GM12865 (cell line): ENCODE measurements at regions not wholly inside any gene's neighbourhood (a gene's known extent, or its start where the extent isn't known, plus 50 kb on each side); places are given as distances from the start of the nearest gene placed in this dataset.
A peak's percentile ranks its signal among the peaks of the same experiment; 100 is the strongest.

Source experiments
- DNase-seq: peaks from one replicate; pipeline ENCODE4 v3.0.0; 2010; ENCODE audit warnings: low read depth
- H3K4me3 ChIP-seq: 2 replicates; pipeline ENCODE4 v1.5.1; 2011; ENCODE audit warnings: mild to moderate bottlenecking, low read depth, low read length, control low read depth
- TF ChIP-seq, protein P1 (sequence below): IDR thresholded peaks from 2 replicates; pipeline ENCODE4 v1.5.1; 2011; ENCODE audit warnings: low read length, control low read depth, low read depth, inconsistent platforms; ENCODE audit not compliant: insufficient read depth; ENCODE audit errors: missing control alignments

DNA sequence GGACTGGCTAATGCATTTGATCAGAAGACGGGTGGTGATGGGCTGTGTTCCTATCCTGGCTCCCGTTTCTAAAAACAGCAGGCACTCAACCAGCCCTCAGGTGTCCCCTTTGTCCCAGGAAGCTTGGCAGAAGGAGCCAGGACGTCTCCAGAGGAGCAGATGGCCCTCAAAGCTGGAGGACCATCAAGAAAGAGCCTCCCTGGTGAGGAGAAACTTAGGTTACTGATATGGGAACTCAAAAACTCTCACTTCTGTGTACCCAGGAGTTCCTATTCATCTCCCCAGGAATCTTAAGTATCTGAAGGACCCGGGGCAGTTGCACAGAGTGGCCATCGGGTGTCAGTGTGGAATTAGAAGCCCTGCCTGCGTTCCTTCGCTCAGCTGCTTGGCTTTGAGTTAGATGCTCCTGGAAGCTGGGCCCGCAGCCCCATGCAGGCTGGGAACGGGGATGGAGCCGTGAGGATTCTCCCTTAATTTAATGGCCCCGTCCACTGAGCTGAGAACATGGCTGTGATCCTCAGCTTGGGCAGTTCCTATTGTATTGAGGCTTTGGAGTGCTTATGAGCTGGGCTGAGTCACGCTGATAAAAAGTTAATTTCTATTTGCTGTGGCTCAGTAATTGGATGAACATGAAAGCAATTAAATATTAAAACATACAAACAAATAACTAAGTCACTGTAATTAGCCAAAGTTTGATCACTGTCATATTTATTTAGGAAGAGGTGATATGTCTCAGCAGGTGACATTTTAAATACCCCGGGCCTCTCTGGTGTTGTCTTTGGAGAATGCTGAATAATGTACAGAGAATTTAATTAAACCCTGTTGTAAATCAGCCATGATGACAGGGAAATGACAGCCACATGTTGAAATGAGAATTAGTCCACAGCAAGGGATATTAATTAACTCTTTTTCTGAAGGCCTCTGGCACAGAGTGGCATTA is 402.1 kb downstream of the SEC14L1 start:
- TF ChIP-seq, protein P1, sequence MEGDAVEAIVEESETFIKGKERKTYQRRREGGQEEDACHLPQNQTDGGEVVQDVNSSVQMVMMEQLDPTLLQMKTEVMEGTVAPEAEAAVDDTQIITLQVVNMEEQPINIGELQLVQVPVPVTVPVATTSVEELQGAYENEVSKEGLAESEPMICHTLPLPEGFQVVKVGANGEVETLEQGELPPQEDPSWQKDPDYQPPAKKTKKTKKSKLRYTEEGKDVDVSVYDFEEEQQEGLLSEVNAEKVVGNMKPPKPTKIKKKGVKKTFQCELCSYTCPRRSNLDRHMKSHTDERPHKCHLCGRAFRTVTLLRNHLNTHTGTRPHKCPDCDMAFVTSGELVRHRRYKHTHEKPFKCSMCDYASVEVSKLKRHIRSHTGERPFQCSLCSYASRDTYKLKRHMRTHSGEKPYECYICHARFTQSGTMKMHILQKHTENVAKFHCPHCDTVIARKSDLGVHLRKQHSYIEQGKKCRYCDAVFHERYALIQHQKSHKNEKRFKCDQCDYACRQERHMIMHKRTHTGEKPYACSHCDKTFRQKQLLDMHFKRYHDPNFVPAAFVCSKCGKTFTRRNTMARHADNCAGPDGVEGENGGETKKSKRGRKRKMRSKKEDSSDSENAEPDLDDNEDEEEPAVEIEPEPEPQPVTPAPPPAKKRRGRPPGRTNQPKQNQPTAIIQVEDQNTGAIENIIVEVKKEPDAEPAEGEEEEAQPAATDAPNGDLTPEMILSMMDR, result peak; percentile 78
- peak; percentile 72 for DNase-seq
- H3K4me3 ChIP-seq, result no peak overlapping the region

DNA sequence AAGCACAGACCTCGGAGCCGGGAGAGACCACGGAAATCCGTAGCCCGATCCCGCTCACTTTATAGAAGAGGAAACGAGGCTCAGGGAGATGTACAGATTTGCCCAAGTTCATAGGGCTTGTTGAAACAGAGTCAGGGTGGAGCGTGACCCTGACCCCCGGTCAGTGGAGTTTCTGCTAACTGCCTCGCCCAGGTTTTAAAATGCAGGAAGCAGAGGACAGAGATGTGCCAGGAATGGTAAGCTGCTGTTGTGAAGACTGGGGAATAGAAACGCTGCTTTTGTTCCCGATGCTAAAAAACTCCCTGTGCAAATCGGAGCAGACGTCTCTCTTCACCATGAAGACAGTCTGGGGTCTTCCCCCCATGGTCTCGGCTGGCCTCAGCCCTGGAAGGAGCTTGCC is 403.0 kb downstream of the SEC14L1 start:
- TF ChIP-seq, protein P1, result no peak
- H3K4me3 ChIP-seq, result no peak overlapping the region
- no peak for DNase-seq

DNA sequence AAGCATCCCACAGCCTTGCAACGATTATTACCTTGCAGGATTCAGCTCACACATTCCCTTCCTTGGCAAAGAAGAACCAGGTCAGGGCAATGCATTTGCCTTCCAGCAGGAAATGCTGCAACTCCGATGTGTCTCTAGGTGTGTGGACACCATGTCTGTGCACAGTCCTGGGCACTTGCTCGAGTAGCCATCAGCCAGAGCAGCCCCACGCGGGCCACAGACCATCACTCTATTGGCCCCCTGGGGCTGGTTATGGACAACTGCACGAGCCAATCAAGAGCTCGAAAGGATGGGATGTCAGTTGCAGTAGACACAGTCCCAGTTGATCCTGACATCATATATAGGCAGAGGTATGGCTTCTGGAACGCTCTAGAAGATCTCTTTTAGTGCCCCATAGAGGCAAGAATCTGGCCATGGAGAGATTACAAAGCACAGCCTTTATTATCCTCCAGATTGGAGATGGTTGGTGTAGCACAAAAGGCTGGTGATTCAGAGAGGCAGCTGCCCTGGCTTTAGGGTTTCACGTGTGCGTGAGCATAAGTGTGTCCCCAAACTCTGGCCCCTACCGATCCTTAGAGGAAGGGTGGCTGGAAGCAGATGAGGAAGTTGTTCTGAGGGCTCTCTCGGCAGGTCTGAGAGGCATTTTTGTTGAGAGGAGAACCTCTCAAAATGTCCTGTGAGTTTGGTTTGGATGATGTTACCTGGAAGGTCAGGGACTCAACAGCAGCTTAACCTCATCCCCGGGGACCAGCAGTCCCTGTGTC is 403.8 kb downstream of the SEC14L1 start:
- DNase-seq, result no peak
- H3K4me3 ChIP-seq, result no peak overlapping the region
- TF ChIP-seq, protein P1, result no peak

- H3K4me3 ChIP-seq, result no peak overlapping the region
- TF ChIP-seq, protein P1, result no peak
- no peak for DNase-seq
These were observed 406.0 kb downstream of the SEC14L1 start for GRCh38 chr17:77546772-77547241.

DNA sequence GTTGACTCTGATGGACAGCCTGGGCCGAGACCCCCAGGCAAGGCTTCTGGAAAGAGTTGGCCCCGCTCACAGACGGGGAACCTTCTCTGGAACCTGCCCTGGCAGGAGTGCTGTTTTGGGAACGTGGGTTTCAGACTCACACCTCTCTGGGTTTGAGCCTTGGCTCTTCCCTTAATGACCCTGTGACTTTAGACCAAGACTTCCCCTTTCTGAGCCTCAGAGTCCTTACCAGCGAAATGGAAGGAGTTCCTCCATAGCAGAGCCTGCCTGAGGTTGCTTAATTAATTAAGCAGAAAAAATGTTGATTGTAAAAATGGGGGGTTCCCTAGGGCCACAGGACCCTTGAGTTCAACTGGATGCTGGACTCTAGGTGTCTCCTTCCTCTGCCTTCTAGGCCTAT is 408.2 kb downstream of the SEC14L1 start:
- no peak overlapping the region for H3K4me3 ChIP-seq
- no peak for DNase-seq
- TF ChIP-seq, protein P1, result no peak

GRCh38 chr17:77549726-77550366 is 408.7 kb upstream of the TNRC6C start:
- TF ChIP-seq, protein P1, result no peak
- no peak overlapping the region for H3K4me3 ChIP-seq
- no peak for DNase-seq
